Gastroesophageal sphincter (tissue), 3 donors: ENCODE measurements at regions not wholly inside any gene's neighbourhood (a gene's known extent, or its start where the extent isn't known, plus 50 kb on each side); places are given as distances from the start of the nearest gene placed in this dataset.

Source experiments
- EP300 ChIP-seq: sonication (generic); formaldehyde crosslinking; IDR thresholded peaks from one replicate; pipeline ENCODE4 v1.6.1; 2017; ENCODE audit warnings: antibody characterized with exemption, mild to moderate bottlenecking
- TF ChIP-seq, protein P1 (sequence below), 4 experiments: fragments of 200-600 bp in 2 of 4; fragments of 450-650 bp in 2 of 4; sonication (generic) in 1 of 4; IDR thresholded peaks; one replicate each; pipeline ENCODE4 v1.5.1; 2017 to 2019; ENCODE audit warnings: antibody characterized with exemption in 4 of 4, mild to moderate bottlenecking in 2 of 4, moderate library complexity in 2 of 4

GRCh38 chr21:16837321-16837720 lies 675.5 kb upstream of the CXADR start:
- TF ChIP-seq, protein P1, sequence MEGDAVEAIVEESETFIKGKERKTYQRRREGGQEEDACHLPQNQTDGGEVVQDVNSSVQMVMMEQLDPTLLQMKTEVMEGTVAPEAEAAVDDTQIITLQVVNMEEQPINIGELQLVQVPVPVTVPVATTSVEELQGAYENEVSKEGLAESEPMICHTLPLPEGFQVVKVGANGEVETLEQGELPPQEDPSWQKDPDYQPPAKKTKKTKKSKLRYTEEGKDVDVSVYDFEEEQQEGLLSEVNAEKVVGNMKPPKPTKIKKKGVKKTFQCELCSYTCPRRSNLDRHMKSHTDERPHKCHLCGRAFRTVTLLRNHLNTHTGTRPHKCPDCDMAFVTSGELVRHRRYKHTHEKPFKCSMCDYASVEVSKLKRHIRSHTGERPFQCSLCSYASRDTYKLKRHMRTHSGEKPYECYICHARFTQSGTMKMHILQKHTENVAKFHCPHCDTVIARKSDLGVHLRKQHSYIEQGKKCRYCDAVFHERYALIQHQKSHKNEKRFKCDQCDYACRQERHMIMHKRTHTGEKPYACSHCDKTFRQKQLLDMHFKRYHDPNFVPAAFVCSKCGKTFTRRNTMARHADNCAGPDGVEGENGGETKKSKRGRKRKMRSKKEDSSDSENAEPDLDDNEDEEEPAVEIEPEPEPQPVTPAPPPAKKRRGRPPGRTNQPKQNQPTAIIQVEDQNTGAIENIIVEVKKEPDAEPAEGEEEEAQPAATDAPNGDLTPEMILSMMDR (IDR thresholded peaks at IDR 0.05) = no peak
- no peak for TF ChIP-seq EP300
